ENCODE measurements at regions not wholly inside any gene's neighbourhood (a gene's known extent, or its start where the extent isn't known, plus 50 kb on each side); places are given as distances from the start of the nearest gene placed in this dataset.

- TF ChIP-seq CTCF (IDR thresholded peaks at IDR 0.05; ENCODE audit: control extremely low read depth in 1 of 3, insufficient read depth in 1 of 3, low read depth in 1 of 3, low read length in 3 of 3): no peak
- TF ChIP-seq RAD21 (IDR thresholded peaks at IDR 0.05 in 1 of 2, conservative IDR thresholded peaks at IDR 0.05 in 1 of 2; ENCODE audit: low read depth in 2 of 2, low read length in 2 of 2): no peak
- TF ChIP-seq EP300 (IDR thresholded peaks at IDR 0.05; ENCODE audit: borderline replicate concordance in 1 of 2, low read depth in 2 of 2, low read length in 2 of 2): no peak
- no peak for TF ChIP-seq EZH2 (IDR thresholded peaks at IDR 0.05; ENCODE audit: low read depth, low read length, severe bottlenecking)
- TF ChIP-seq SAP30 (IDR thresholded peaks at IDR 0.05; ENCODE audit: insufficient read depth, insufficient replicate concordance, low read length): no peak
- TF ChIP-seq CHD1 (IDR thresholded peaks at IDR 0.05; ENCODE audit: low read depth, low read length): no peak
These were observed 384.5 kb upstream of the CDH4 start for GRCh38 chr20:60867589-60867988.

Data from H1 (cell line).